Left cardiac atrium (tissue), 4 donors: ENCODE measurements at regions not wholly inside any gene's neighbourhood (a gene's known extent, or its start where the extent isn't known, plus 50 kb on each side); places are given as distances from the start of the nearest gene placed in this dataset.
"Not testable (repeated sequence)": the region's sequence is repeated elsewhere in the genome, so short reads cannot be mapped to it uniquely, and the experiment has no call there.

Experiments used
- ATAC-seq, 2 donors: fragments of 200-7000 bp; cut with Tn5 transposase; one replicate each; pipeline ENCODE4 v1.9.1; 2020; ENCODE audit warnings: mild to moderate bottlenecking in 2 of 2, moderate library complexity in 2 of 2
- DNase-seq: peaks from one replicate; pipeline ENCODE4 v3.0.0-alpha.2; 2020
- intact Hi-C, 2 donors: fragments of 100-400 bp; cut with DNase I; formaldehyde crosslinking; loops; one replicate each; pipeline versions ENCODE4 v1.14.1 to v1.15.1; 2022 to 2023
- donor health status: DM: no; HTN: yes; CAD: no.
- donor health status: DM: no; HTN: yes; CAD: no; lungs with severe emphysema.
- donor health status: DM: yes; HTN: yes; CAD: no.
- donor health status: Dilated cardiomyopathy.

DNA sequence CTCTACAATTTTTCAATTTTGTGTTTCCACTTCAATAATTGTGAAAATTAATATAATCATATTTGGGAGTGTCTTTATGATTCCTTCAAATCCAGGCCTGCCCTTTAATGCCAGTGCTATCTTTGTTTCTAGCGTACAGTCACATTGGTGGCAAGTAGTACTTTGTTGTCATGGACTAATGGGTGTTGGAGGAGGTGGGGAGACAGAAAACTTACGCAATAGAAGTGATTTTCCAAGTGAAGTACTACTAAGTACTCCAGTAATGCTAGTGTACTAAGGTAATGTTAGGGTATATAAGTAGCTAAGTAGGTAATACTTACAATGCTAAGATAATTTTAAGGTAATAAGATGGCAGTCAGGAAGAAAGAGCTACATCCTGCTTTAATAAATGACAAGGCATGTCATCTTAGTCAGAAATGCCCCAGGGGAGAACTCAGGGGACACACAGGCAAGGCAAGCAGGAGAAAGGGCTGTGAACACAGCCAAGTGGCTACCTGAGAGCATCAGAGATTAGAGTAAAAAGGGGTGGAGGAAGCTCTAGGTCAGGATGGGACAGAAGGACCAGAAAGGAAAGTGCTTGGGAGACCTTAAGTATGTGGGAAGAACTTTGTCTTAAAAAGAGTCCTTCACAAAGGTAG, 217.2 kb upstream of the PRDM1 start:
- intact Hi-C loops, result no loop called here
- ATAC-seq (no peak), DNase-seq (no peak)

DNA sequence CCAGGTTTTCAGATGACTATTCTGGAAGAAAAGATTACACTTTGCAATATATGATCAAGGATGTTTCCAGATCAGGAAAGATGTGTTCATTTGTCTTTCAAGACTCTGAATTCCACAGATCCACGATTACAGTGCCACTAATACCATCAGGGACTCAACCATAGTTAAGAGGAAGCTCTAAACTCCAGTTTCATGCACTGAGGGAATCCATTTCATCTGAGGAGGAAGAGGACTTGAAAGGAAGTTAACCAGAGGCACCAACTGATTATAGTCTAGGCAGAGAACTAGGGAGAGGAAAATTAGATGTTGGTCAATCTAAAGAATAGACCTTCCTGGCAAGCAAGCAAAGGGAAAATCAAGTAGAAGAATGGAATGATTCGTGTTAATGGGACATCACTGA, 218.3 kb upstream of the PRDM1 start:
- DNase-seq, result no peak
- intact Hi-C loops, result no loop called here
- ATAC-seq, result no peak

DNA sequence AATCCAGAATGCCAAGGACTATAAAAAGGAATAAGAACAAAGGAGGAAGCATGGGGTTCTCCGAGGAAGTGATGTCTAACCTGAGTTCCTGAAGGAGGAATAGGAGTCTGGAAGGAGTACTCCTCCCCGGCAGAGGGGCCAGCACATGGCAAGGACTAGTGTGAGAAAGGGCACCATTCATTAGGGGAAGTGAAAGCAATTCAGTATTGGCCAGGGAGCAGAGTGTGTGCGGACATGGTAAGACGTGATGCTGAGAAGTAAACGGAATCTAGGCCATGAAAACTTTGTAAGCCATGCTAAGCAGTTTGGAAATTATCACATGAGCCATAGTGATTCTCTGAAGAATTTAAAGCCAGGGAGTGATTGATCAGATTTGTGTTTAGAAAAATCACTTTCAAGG, 218.9 kb upstream of the PRDM1 start:
- peak in 1 of 2 donors; percentile 67 for ATAC-seq
- no peak for DNase-seq
- intact Hi-C loops, result no loop called here

DNA sequence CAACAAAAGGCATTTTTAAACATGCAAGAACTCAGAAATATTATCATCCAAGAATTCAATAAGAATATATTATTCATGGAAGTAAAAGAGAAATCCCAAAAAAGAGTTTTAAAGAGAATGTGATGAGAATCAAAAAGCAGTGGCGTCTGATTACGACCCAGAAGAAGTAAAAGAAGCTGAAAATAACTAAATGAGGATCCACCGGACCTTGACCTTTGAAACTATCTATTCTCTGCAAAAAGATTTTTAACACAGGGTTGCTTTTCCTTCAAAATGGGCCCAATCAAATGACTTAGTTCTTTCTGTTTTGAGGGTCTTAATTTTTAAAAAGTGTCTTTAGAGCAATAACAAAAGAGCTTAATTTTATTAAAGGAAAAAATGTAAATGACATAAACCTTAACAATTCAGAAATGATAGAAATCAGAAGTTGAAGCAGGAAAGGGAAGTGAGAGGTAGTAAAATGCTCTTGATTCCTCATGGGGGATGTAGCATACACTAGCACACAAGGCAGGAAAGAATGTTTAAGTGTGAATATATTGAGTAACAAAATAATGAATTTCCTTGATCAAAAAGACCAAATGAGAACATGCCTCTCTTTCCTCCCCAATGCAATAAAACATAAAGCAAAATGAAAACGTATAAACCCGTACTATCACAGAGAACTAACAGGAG, 223.1 kb upstream of the PRDM1 start:
- DNase-seq, result no peak
- no peak for ATAC-seq
- intact Hi-C loops, result no loop called here

DNA sequence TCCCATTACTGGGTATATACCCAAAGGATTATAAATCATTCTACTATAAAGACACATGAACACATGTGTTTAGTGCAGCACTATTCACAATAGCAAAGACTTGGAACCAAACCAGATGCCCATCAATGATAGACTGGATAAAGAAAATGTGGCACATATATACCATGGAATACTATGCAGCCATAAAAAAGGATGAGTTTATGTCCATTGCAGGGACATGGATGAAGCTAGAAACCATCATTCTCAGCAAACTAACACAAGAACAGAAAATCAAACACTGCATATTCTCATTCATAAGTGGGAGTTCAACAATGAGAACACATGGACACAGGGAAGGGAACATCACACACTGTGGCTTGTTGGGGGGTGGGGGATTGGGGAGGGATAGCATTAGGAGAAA, 225.2 kb upstream of the PRDM1 start:
- ATAC-seq, intact Hi-C loops, DNase-seq: not testable (repeated sequence)

DNA sequence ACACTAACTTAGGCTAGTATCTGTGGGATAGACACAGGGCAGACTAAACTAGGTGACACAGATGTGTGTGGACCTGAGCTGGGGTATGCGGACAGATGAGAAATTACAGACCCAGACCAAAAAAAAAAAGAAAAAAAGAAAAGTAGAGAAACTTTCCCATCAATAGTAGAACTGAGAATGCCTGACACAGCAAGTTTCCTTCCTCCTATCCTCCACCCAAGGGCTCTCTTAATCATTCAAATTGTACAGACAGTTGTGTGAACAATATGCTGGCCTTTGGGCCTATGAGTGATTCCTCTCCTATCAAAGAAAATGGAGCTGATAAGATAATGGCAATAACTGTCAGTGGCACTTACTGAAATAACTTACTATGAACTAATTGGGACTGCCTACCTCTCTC, 226.7 kb upstream of the PRDM1 start:
- no peak for DNase-seq

DNA sequence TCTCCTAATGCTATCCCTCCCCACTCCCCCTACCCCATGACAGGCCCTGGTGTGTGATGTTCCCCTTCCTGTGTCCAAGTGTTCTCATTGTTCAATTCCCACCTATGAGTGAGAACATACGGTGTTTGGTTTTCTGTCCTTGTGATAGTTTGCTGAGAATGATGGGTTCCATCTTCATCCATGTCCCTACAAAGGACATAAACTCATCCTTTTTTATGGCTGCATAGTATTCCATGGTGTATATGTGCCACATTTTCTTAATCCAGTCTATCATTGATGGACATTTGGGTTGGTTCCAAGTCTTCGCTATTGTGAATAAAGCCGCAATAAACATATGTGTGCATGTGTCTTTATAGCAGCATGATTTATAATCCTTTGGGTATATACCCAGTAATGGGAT, 227.5 kb upstream of the PRDM1 start:
- intact Hi-C loops, ATAC-seq, DNase-seq: not testable (repeated sequence)

More for the DNA sequence above, 226.7 kb upstream of the PRDM1 start:
- no peak for ATAC-seq
- intact Hi-C loops, result no loop called here

DNA sequence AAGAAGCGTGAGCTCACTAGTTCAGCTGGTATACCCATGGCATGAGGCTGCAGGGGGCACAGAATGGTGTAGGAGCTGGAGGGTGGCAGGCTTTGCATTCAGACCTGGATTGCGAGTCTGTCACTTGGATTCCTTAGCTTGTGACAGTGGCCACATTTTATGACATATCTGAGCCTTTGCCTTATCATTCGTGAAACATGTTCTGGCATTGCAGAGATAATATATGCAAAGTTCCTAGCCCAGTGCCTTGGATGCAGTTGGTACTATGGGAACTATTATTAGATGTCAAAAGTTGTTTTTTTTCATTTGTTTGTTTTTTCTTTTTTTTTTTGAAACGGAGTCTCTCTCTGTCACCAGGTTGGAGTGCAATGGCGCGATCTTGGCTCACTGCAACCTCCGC, 230.7 kb upstream of the PRDM1 start:
- ATAC-seq, result no peak
- no peak for DNase-seq
- intact Hi-C loops, result no loop called here

DNA sequence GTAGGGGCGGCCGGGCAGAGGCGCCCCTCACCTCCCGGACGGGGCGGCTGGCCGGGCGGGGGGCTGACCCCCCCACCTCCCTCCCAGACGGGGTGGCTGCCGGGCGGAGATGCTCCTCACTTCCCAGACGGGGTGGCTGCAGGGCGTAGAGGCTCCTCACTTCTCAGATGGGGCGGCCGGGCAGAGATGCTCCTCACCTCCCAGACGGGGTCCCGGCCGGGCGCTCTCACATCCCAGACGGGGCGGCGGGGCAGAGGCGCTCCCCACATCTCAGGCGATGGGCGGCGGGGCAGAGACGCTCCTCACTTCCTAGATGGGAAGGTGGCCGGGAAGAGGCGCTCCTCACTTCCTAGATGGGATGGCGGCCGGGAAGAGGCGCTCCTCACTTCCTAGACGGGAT, 232.2 kb upstream of the PRDM1 start:
- intact Hi-C loops, ATAC-seq: not testable (repeated sequence)

DNA sequence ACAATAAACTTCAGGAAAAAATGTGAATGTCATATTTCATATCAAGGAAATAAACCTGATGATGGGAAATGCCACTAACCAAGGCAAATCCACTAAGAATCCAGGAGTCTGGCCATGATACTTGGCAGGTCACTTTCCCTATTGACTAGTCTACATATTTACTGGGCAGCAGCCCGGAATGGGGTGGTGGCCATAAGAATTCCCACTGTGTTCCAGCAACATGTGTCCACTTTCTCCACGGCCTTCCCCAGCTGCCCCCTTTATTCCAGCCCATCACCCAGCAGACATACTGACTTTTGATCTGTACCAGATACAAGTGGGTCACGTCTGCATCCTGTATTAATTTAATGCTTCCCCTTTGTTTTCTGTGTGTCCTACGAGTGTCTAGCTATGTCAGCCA, 234.5 kb upstream of the PRDM1 start:
- DNase-seq (no peak), ATAC-seq (no peak)
- intact Hi-C loops, result no loop called here

More for the DNA sequence above, 232.2 kb upstream of the PRDM1 start:
- DNase-seq, result not testable (repeated sequence)

DNA sequence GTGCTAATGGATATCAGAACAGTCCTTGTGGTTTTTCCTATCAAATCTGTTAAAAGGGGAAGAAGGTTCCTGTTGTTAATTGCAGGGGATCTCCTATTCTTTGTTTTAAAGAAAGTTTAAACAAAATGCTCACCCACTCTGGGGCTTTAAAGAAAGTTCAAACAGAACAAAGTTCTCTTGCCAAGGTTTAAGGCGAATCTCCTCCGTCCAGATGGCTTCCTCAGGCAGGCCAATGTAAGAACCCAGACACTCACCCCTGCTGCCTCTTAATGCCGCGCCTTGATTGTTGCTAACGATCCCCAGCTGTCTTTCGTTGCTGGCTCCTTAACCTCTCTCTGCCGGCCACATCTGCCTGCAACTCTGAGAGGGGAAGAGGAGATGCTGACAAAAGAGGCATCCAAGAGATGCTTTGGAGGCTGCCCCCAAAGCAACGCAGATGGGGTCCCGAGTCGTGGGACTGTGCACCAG, 235.0 kb upstream of the PRDM1 start:
- ATAC-seq, result peak in 1 of 2 donors; percentile 79
- intact Hi-C loops, result no loop called here
- no peak for DNase-seq

DNA sequence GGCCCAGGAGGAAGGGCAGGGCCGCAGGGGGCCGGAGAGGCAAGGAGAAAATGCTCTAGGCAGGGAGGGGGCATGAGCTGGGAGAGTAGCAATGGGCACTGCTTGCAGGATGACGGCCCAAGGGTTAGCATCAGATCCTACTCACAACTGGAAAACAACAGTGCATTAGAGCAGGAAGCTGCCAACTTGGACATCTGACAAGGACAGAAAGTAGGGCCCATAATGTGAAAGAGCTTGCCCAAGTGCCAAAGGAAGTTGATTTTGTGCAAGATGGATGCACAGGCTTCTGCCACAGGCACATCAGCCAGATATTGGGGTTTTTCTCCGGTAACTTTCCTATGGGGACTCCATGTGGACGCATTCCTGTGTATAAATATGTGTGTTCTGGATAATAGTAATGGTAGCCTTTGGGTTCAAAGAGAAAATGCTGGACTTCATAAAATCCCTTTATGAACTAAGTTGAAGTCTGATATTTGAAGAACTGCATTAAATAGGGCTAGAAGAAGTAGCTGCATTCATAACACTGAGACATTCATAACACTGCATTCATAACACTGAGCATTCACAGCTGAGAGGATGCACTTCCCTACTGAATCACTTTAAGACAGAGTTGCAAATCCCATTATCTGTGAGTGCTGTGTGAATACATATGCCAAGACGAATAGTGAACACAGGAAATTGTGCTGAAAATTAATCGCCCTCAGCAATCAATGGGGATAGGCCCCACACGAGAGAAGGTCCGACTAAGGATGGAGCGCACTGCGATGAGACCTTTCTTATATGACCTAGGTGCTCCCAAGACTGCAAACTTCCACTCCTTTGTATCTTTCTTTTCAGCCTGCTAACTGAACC, 235.6 kb upstream of the PRDM1 start:
- intact Hi-C loops, result no loop called here
- DNase-seq, result no peak
- ATAC-seq, result no peak

DNA sequence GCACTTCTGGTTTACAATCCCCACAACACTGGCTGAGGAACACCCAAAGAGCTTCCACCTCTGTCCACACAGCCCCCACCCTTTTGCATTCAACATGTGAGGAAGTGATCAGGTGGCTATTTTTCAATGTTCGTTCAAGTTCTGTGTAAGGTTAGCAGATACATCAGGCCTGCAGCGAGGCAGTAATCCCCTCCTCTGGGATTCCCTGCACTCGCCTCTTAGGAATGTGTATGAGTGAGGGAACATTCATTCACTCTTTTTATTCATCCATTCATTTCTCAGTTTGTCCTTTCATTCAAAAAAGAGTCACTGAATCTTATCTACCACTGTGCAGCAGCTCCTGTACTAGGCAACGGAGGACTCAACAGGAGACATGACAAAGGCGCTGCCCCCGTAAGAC, 236.4 kb upstream of the PRDM1 start:
- DNase-seq (no peak), ATAC-seq (no peak)
- intact Hi-C loops, result no loop called here

DNA sequence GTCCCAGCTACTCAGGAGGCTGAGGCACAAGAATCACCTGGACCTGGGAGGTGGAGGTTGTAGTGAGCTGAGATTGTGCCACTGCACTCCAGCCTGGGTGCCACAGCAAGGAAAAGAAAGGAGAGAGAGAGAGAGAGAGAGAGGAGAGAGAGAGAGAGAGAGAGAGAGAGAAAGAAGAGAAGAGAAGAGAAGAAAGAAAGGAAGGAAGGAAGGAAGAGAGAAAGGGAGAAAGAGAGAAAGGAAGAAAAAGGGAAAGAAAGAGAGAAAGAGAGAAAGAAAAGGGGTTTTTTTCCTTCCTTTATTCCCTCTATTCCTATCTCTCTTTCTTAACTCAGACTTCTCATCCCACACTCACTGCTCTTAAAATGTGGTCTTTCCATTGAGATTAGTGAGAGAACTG, 238.7 kb upstream of the PRDM1 start:
- DNase-seq, result no peak
- no peak for ATAC-seq
- intact Hi-C loops, result no loop called here

DNA sequence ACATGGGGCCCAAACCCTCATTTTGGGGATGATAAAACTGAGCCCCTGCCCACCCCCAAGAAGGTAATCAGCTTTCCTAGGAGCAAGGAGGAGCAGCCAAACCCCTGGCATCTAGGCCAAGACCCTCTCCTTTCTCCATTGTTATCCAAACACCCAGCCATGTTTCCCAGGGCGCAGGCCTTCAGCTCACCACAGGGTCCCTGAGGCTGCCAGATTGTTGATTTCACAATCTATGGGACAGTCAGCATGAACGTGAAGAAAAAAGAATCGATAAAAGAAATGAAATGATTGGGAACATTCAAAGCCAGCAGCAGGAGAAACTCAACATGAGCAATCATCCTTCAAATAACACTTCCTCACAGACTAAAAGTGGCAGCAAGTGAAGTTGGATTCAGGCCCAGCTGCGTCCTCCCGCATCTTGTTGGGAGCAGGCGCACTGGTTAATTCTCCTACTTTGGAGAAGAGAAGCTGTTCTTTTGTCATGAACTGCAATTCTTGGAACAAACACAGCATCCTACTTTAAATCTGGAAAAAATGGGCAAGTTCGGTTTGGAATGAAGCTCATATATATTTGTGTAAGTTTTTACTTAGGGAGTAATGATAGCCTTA, 241.8 kb upstream of the PRDM1 start:
- DNase-seq (peak; percentile 45), ATAC-seq (peak; percentile 38 to 57)
- intact Hi-C loops, result no loop called here

DNA sequence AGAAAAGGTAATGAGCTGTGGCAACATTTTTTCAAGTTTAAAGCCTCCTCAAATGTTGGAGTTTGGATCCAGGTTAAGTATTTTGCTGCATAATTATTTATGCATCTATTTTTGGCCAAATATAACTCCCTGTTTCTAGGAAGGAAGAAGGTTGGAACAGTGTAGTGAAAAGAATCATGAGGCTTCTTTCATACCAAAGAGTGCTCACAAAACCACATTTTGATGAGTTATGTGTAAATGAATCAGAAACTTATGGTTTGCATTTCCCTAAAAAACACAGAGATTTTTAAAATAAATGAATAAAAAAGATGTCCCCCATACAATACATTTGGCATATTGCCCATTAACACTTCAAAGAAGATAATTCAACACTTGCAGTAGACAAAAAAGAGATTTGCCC, 246.9 kb upstream of the PRDM1 start:
- ATAC-seq (no peak), DNase-seq (no peak)
- intact Hi-C loops, result no loop called here

DNA sequence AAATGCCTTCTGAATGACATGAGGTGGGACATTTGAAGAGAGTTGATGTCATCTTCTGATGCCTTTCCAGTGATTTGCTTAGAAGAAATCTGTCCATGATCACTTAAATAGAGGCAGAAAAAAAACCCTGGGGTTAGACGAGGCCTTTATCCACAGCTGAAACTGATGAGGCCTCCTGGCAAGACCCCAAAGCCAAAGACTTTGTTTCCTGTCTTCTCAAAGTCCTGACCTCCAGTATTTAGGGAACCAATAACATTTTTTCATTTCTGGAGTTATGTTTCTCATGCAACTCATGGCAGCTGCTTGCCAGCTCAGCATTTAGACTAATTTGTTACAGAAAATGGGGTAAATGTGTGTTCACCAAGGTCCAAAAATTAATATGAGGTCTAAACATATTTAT, 248.0 kb upstream of the PRDM1 start:
- intact Hi-C loops, result no loop called here
- no peak for DNase-seq
- no peak for ATAC-seq

DNA sequence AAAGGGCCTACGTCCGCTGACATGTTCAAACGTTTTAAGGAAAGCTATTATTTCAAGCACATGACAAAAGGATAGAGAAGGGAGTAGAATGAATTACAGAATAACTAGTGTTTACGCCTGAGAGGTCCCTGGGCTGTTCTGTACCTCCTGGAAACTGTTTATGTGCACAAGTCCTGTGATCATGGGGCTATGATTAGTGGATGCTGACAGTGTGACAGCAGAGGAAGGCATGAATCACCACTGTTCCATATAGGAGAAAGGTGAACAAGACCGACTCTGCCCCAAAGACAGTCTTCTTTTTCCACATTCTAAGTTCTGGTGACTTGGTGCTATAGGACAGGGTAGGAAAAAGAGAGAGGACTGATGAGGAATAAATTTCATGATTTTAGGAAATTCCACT, 249.2 kb upstream of the PRDM1 start:
- no peak for DNase-seq
- ATAC-seq, result no peak
- intact Hi-C loops, result no loop called here

DNA sequence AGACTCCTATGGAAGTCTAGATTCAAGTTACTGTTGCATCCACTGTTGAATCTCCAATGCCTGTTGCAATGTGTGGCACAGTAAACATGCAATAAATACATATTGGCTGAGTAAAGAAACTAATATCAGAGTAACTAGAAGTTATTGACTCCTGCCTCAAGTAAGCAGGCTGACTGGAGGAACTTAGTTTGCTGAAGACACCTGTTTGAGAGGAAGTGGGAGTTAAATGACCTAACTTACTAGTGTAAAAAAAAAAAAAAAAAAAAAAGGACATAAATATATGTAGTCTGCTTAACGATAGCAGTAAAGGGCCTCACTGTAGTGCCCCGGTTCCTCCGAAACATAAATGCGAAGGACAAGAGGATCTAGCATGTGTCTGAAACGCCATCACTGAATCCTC, 249.8 kb upstream of the PRDM1 start:
- ATAC-seq, result no peak
- no peak for DNase-seq
- intact Hi-C loops, result no loop called here

DNA sequence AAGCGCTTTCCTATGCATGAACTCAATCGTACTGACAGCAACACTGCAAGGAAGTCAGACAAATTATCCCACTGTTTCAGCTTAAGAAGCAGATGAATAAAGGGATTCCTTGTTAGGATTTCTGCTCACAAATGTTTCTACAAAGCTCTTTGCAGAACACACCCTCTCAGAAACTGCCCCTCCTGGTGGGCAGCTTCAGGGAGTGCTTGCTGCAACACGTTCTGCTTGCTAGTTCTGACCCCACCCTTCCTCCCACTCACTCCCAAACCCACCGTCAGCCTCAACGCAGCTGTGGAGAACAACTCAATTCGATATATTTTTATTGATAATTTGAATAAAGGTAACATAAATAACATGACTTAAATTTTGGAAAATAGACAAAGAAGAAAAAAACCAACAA, 250.8 kb upstream of the PRDM1 start:
- DNase-seq (no peak), ATAC-seq (no peak)
- intact Hi-C loops, result no loop called here
